ENCODE measurements at regions not wholly inside any gene's neighbourhood (a gene's known extent, or its start where the extent isn't known, plus 50 kb on each side); places are given as distances from the start of the nearest gene placed in this dataset.

GRCh38 chr18:41613003-41613609, 341.9 kb upstream of the PIK3C3 start:
- no peak overlapping the region for H3K4me3 ChIP-seq (ENCODE audit: low read depth, low read length)
- DNase-seq (ENCODE audit: low read depth) = no peak
- TF ChIP-seq MYC (IDR thresholded peaks at IDR 0.05; ENCODE audit: low read depth, low read length) (no peak), POLR2A (IDR thresholded peaks at IDR 0.05; ENCODE audit: extremely low read depth, insufficient read length) (no peak), CTCF (IDR thresholded peaks at IDR 0.05; ENCODE audit: low read depth, low read length) (no peak), MAX (IDR thresholded peaks at IDR 0.05; ENCODE audit: low read depth, low read length) (no peak)

GRCh38 chr18:41604964-41605363, 350.1 kb upstream of the PIK3C3 start:
- TF ChIP-seq MYC (IDR thresholded peaks at IDR 0.05; ENCODE audit: low read depth, low read length) = no peak
- TF ChIP-seq CTCF (IDR thresholded peaks at IDR 0.05; ENCODE audit: low read depth, low read length) = no peak
- no peak for TF ChIP-seq MAX (IDR thresholded peaks at IDR 0.05; ENCODE audit: low read depth, low read length)
- no peak for TF ChIP-seq POLR2A (IDR thresholded peaks at IDR 0.05; ENCODE audit: extremely low read depth, insufficient read length)
- H3K4me3 ChIP-seq (ENCODE audit: low read depth, low read length) = no peak overlapping the region
- no peak for DNase-seq (ENCODE audit: low read depth)

GRCh38 chr18:41602034-41602433, 353.0 kb upstream of the PIK3C3 start:
- no peak for TF ChIP-seq MYC (IDR thresholded peaks at IDR 0.05; ENCODE audit: low read depth, low read length)
- TF ChIP-seq MAX (IDR thresholded peaks at IDR 0.05; ENCODE audit: low read depth, low read length) = no peak
- TF ChIP-seq CTCF (IDR thresholded peaks at IDR 0.05; ENCODE audit: low read depth, low read length) = no peak
- no peak for TF ChIP-seq POLR2A (IDR thresholded peaks at IDR 0.05; ENCODE audit: extremely low read depth, insufficient read length)

GRCh38 chr18:41600693-41601391, 354.2 kb upstream of the PIK3C3 start:
- H3K4me3 ChIP-seq (ENCODE audit: low read depth, low read length) = no peak overlapping the region
- no peak for TF ChIP-seq POLR2A (IDR thresholded peaks at IDR 0.05; ENCODE audit: extremely low read depth, insufficient read length)
- no peak for TF ChIP-seq MYC (IDR thresholded peaks at IDR 0.05; ENCODE audit: low read depth, low read length)
- no peak for TF ChIP-seq CTCF (IDR thresholded peaks at IDR 0.05; ENCODE audit: low read depth, low read length)
- TF ChIP-seq MAX (IDR thresholded peaks at IDR 0.05; ENCODE audit: low read depth, low read length) = no peak
- no peak for DNase-seq (ENCODE audit: low read depth)

More at GRCh38 chr18:41602034-41602433, 353.0 kb upstream of the PIK3C3 start:
- no peak for DNase-seq (ENCODE audit: low read depth)
- H3K4me3 ChIP-seq (ENCODE audit: low read depth, low read length) = no peak overlapping the region

- no peak for DNase-seq (ENCODE audit: low read depth)
- no peak for TF ChIP-seq MYC (IDR thresholded peaks at IDR 0.05; ENCODE audit: low read depth, low read length)
- no peak for TF ChIP-seq POLR2A (IDR thresholded peaks at IDR 0.05; ENCODE audit: extremely low read depth, insufficient read length)
- no peak for TF ChIP-seq CTCF (IDR thresholded peaks at IDR 0.05; ENCODE audit: low read depth, low read length)
- TF ChIP-seq MAX (IDR thresholded peaks at IDR 0.05; ENCODE audit: low read depth, low read length) = no peak
These were observed 355.6 kb upstream of the PIK3C3 start for GRCh38 chr18:41599466-41599865.

More at GRCh38 chr18:41599466-41599865, 355.6 kb upstream of the PIK3C3 start:
- no peak overlapping the region for H3K4me3 ChIP-seq (ENCODE audit: low read depth, low read length)
